Trophoblast cell (in vitro differentiated cells and primary cell): ENCODE measurements at regions not wholly inside any gene's neighbourhood (a gene's known extent, or its start where the extent isn't known, plus 50 kb on each side); places are given as distances from the start of the nearest gene placed in this dataset.

Experiments
- DNase-seq, 2 donors: peaks; one replicate each; pipeline ENCODE4 v3.0.0-alpha.2; 2016
- H2AFZ ChIP-seq: 2 replicates; pipeline ENCODE4 v1.6.1; 2013; ENCODE audit warnings: low read length, moderate library complexity, mild to moderate bottlenecking; ENCODE audit not compliant: insufficient read depth, poor library complexity
- H2AK5ac ChIP-seq: 2 replicates; pipeline ENCODE4 v1.6.1; 2013; ENCODE audit warnings: mild to moderate bottlenecking, low read length
- H2BK120ac ChIP-seq: 2 replicates; pipeline ENCODE4 v1.6.1; 2013; ENCODE audit warnings: low read length, mild to moderate bottlenecking, moderate library complexity; ENCODE audit not compliant: insufficient read depth, poor library complexity
- H2BK12ac ChIP-seq: 2 replicates; pipeline ENCODE4 v1.6.1; 2013; ENCODE audit warnings: mild to moderate bottlenecking, low read length, moderate library complexity
- H2BK5ac ChIP-seq: 2 replicates; pipeline ENCODE4 v1.6.1; 2013; ENCODE audit warnings: low read length, low read depth, moderate library complexity, mild to moderate bottlenecking; ENCODE audit not compliant: poor library complexity
- H3K14ac ChIP-seq: 2 replicates; pipeline ENCODE4 v1.6.1; 2013; ENCODE audit warnings: mild to moderate bottlenecking, low read length
- H3K18ac ChIP-seq: 2 replicates; pipeline ENCODE4 v1.6.1; 2013; ENCODE audit warnings: mild to moderate bottlenecking, low read length
- H3K23ac ChIP-seq: 2 replicates; pipeline ENCODE4 v1.6.1; 2013; ENCODE audit warnings: low read length
- H3K27ac ChIP-seq: 2 replicates; pipeline ENCODE4 v1.5.1; 2013; ENCODE audit warnings: low read depth, mild to moderate bottlenecking, inconsistent platforms, low read length, moderate library complexity
- H3K27me3 ChIP-seq: 2 replicates; pipeline ENCODE4 v1.6.1; 2013; ENCODE audit warnings: inconsistent platforms, mild to moderate bottlenecking, low read length, moderate library complexity; ENCODE audit not compliant: insufficient read depth
- H3K36me3 ChIP-seq, 2 experiments: 1 replicate in 1 of 2; 2 replicates in 1 of 2; pipeline ENCODE4 v1.6.1; 2013; ENCODE audit warnings: low read length in 2 of 2, mild to moderate bottlenecking in 2 of 2, moderate library complexity in 1 of 2; ENCODE audit not compliant: insufficient read depth in 2 of 2, control insufficient read depth in 1 of 2
- H3K4ac ChIP-seq: 2 replicates; pipeline ENCODE4 v1.6.1; 2013; ENCODE audit warnings: low read depth, mild to moderate bottlenecking, low read length, moderate library complexity
- H3K4me1 ChIP-seq, 2 experiments: 1 replicate in 1 of 2; 2 replicates in 1 of 2; pipeline ENCODE4 v1.6.1; 2013; ENCODE audit warnings: low read length in 2 of 2, mild to moderate bottlenecking in 2 of 2, moderate library complexity in 1 of 2; ENCODE audit not compliant: insufficient read depth in 2 of 2, control insufficient read depth in 1 of 2
- H3K4me2 ChIP-seq: 2 replicates; pipeline ENCODE4 v1.6.1; 2013; ENCODE audit warnings: inconsistent platforms, mild to moderate bottlenecking, low read length, moderate library complexity
- H3K4me3 ChIP-seq: 2 replicates; pipeline ENCODE4 v1.5.1; 2013; ENCODE audit warnings: mild to moderate bottlenecking, low read depth, low read length, inconsistent platforms
- H3K79me1 ChIP-seq: one replicate; pipeline ENCODE4 v1.6.1; 2013; ENCODE audit warnings: low read length
- H3K79me2 ChIP-seq: 2 replicates; pipeline ENCODE4 v1.6.1; 2013; ENCODE audit warnings: low read length, mild to moderate bottlenecking; ENCODE audit not compliant: control insufficient read depth, insufficient read depth, poor library complexity
- H3K9ac ChIP-seq: 2 replicates; pipeline ENCODE4 v1.6.1; 2013; ENCODE audit warnings: mild to moderate bottlenecking, low read length
- H3K9me3 ChIP-seq: 2 replicates; pipeline ENCODE4 v1.6.1; 2013; ENCODE audit warnings: low read depth, mild to moderate bottlenecking, control low read depth, inconsistent platforms, low read length; ENCODE audit not compliant: insufficient read depth
- H4K12ac ChIP-seq: 2 replicates; pipeline ENCODE4 v1.6.1; 2013; ENCODE audit warnings: low read depth, mild to moderate bottlenecking, low read length, moderate library complexity
- H4K8ac ChIP-seq: 2 replicates; pipeline ENCODE4 v1.6.1; 2013; ENCODE audit warnings: low read depth, mild to moderate bottlenecking, low read length, moderate library complexity
- H4K91ac ChIP-seq: one replicate; pipeline ENCODE4 v1.6.1; 2013; ENCODE audit warnings: low read depth, mild to moderate bottlenecking, low read length, moderate library complexity
- WGBS: extraction: QIAGEN DNeasy Blood & Tissue Kit; methylation state at CpG from one replicate; pipeline ENCODE4 v1.1.7; 2013; ENCODE audit warnings: missing lambda C conversion rate; ENCODE audit not compliant: insufficient read length, insufficient coverage; ENCODE audit errors: extremely low coverage; 5-methylcytosine and 5-hydroxymethylcytosine counted together

DNA sequence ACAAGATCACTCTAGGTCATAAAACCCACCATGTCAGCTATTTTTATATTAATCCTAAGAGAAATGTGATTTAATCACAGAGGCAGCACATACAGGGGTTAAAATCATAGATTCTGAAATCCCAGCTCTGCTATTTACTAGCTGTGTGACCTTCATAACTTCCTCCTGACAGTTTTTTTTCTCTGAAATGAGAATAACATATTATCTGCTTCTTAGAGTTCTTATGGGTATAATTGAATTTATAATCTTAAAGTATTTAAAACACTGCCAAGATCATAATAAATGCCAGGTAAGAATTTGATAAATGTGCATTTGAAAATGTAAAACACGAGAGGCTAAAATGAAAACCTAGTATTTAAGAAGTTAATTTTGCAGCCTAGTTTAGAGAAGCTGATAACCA is 722.9 kb downstream of the SLITRK6 start:
- no peaks in the 10 kb centered on the region for H3K9me3 ChIP-seq
- no peak overlapping the region for H3K23ac ChIP-seq
- H3K4me3 ChIP-seq: no peak overlapping the region
- no peak overlapping the region for H2BK120ac ChIP-seq
- H4K12ac ChIP-seq: no peak overlapping the region
- no peak overlapping the region for H4K8ac ChIP-seq
- H3K79me1 ChIP-seq: peaks cover 1% of the 10 kb centered on the region
- no peak overlapping the region for H2AFZ ChIP-seq
- H3K18ac ChIP-seq: no peak overlapping the region
- H3K27me3 ChIP-seq: no peaks in the 10 kb centered on the region
- no peak overlapping the region for H3K27ac ChIP-seq
- no peaks in the 10 kb centered on the region for H3K79me2 ChIP-seq
- no peak overlapping the region for H3K4me2 ChIP-seq
- no CpG with 5 or more reads among the region's 1 CpG for WGBS
- no peaks in the 10 kb centered on the region for H3K4me1 ChIP-seq
- no peak overlapping the region for H2BK5ac ChIP-seq
- no peak overlapping the region for H3K4ac ChIP-seq
- DNase-seq: no peak
- no peak overlapping the region for H4K91ac ChIP-seq
- no peak overlapping the region for H3K14ac ChIP-seq
- no peak overlapping the region for H2AK5ac ChIP-seq
- H3K36me3 ChIP-seq: no peaks in the 10 kb centered on the region
- no peak overlapping the region for H2BK12ac ChIP-seq
- H3K9ac ChIP-seq: no peak overlapping the region

DNA sequence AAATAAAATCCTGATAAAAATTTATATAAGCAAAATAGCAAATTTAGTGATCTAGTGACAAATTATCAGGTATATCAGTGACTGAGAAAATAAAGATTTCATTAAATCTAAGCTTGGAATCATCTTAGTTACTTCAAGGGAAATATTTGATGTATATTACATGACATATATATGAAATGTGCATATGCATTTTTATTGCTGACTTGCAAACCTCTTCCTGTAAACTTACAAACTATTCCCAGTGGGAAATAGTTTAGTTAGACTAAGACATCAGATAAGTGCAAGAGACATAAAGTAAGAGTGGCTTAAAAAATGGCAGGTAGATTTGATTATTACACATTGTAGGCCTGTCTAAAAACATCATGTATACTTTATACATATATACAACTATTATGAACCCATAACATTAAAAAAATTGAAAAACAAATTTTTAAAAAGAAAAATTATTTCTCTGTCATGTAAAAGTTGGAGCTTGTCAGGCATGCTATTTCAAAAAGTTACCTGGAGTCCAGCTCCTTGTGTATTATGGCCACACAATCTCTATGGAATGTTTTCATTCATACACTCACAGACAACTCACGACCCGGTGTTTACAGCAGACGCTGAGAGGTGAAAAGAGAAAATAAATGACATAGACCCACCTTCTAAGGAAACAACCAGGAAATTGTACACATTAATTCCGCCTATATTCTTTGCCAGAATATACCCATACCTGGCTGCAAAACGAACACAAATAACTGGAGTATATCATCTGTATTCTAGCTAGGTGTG is 724.5 kb downstream of the SLITRK6 start:
- Histone ChIP-seq H3K18ac (no peak overlapping the region), H2BK120ac (no peak overlapping the region), H4K12ac (no peak overlapping the region), H3K23ac (no peak overlapping the region), H4K8ac (no peak overlapping the region), H3K79me2 (no peaks in the 10 kb centered on the region), H3K4me2 (no peak overlapping the region), H4K91ac (no peak overlapping the region), H3K4me1 (no peaks in the 10 kb centered on the region), H3K27ac (no peak overlapping the region), H3K9ac (no peak overlapping the region), H3K79me1 (no peaks in the 10 kb centered on the region), H3K4ac (no peak overlapping the region), H3K36me3 (no peaks in the 10 kb centered on the region), H2BK12ac (no peak overlapping the region), H2AK5ac (no peak overlapping the region), H2AFZ (no peak overlapping the region), H3K4me3 (no peak overlapping the region), H3K9me3 (no peaks in the 10 kb centered on the region), H3K27me3 (no peaks in the 10 kb centered on the region), H3K14ac (no peak overlapping the region), H2BK5ac (no peak overlapping the region)
- no peak for DNase-seq
- WGBS: no CpG with 5 or more reads among the region's 5 CpGs

DNA sequence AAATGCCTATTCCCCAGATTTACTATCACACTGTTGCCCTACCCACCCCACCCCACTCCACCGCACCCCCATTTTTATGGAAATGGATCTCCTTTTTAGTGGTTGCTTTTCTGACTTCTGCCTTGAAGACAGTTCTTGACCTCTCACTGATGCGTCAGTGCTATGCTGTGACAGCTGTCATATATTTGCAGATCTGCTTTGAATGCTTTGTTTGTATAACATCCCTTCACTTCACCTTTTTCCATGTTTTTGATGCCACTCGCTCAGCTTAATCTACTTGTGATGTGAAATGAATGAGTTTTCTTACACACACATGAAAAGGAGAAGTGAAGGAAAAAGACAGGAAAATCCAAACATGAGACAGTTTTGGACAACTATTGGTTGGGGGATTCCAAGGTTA is 731.0 kb downstream of the SLITRK6 start:
- no peaks in the 10 kb centered on the region for H3K27me3 ChIP-seq
- H3K36me3 ChIP-seq: no peaks in the 10 kb centered on the region
- H3K9me3 ChIP-seq: no peaks in the 10 kb centered on the region
- no peak overlapping the region for H4K8ac ChIP-seq
- WGBS: no CpG with 5 or more reads among the region's 3 CpGs
- H2BK12ac ChIP-seq: no peak overlapping the region
- H3K4me2 ChIP-seq: no peak overlapping the region
- H3K4me3 ChIP-seq: no peak overlapping the region
- no peaks in the 10 kb centered on the region for H3K4me1 ChIP-seq
- H3K9ac ChIP-seq: no peak overlapping the region
- no peak overlapping the region for H2BK120ac ChIP-seq
- no peaks in the 10 kb centered on the region for H3K79me2 ChIP-seq
- no peak for DNase-seq
- H3K14ac ChIP-seq: no peak overlapping the region
- H3K23ac ChIP-seq: no peak overlapping the region
- no peak overlapping the region for H2BK5ac ChIP-seq
- no peak overlapping the region for H4K91ac ChIP-seq
- H3K4ac ChIP-seq: no peak overlapping the region
- no peak overlapping the region for H4K12ac ChIP-seq
- no peak overlapping the region for H2AFZ ChIP-seq
- no peaks in the 10 kb centered on the region for H3K79me1 ChIP-seq
- no peak overlapping the region for H2AK5ac ChIP-seq
- H3K27ac ChIP-seq: no peak overlapping the region
- H3K18ac ChIP-seq: no peak overlapping the region

DNA sequence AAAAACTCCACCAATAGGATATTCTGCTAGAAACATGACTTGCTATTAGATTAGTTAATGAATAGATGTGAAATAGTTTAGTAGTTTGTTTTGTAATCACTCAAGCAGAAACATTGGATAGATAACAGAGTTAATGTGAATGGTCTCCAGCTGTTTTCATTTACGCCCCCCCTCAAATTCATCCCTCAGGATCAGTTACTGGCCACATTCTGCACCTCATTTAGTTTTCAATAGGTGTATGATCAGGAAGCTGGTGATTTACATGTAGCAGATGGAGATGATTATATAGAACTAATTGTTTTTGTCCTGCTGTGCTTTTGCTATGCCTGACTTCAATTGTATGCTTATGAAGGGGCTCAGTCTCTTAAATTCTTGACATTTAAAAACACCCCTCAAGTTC is 759.0 kb downstream of the SLITRK6 start:
- no peaks in the 10 kb centered on the region for H3K9me3 ChIP-seq
- H2BK12ac ChIP-seq: no peak overlapping the region
- no peaks in the 10 kb centered on the region for H3K36me3 ChIP-seq
- no peak overlapping the region for H3K9ac ChIP-seq
- no peak overlapping the region for H2AK5ac ChIP-seq
- no peaks in the 10 kb centered on the region for H3K79me2 ChIP-seq
- no peak overlapping the region for H4K91ac ChIP-seq
- H3K27me3 ChIP-seq: no peaks in the 10 kb centered on the region
- H3K4me3 ChIP-seq: no peak overlapping the region
- H3K79me1 ChIP-seq: no peaks in the 10 kb centered on the region
- no peak overlapping the region for H3K27ac ChIP-seq
- no peak overlapping the region for H2AFZ ChIP-seq
- H3K23ac ChIP-seq: no peak overlapping the region
- no peaks in the 10 kb centered on the region for H3K4me1 ChIP-seq
- H4K12ac ChIP-seq: no peak overlapping the region
- no peak overlapping the region for H4K8ac ChIP-seq
- no peak overlapping the region for H2BK5ac ChIP-seq
- H2BK120ac ChIP-seq: no peak overlapping the region
- WGBS: no CpG with 5 or more reads among the region's 1 CpG
- no peak overlapping the region for H3K4ac ChIP-seq
- DNase-seq: no peak
- no peak overlapping the region for H3K18ac ChIP-seq
- H3K4me2 ChIP-seq: no peak overlapping the region
- no peak overlapping the region for H3K14ac ChIP-seq
